ENCODE measurements at regions not wholly inside any gene's neighbourhood (a gene's known extent, or its start where the extent isn't known, plus 50 kb on each side); places are given as distances from the start of the nearest gene placed in this dataset.

DNA sequence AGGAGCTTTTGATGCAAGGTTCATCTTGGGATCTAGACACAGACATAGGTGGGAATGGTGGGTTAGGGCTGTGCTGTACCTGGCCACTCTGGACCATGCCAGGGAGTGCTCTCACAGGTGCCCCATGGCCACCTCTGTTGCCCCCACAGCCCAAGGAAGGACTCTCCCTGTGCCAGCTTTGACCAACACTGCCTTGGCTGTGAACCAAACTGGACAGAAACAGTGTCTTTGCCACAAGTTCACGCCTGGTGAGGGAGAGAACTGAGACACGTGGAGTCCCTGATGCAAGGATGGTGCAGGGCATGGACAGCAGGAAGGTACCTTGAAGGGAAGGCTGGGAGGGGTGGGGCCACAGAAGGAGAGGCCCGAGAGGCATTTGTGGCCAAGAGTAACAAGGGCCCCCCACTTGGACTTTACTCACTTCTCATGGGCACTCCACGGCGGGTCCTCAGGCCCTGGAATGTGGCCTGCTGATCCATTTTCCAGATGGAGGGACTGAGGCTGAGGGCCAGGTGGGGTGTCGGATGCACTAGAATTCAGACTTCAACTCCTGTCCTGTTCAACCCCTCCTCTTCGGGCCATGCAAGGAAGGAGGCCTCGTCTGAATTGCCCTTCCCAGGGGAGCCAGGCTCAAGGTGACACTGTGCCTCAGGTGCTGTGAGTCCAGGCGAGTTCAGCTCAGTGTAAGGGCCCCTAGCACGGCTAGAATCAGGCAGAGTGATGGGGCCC lies 103.3 kb downstream of the YTHDF1 start:
- H3K4me1 Mint-ChIP-seq = no peaks in the 10 kb centered on the region
- H3K4me3 Mint-ChIP-seq = no peak overlapping the region
- H3K27me3 Mint-ChIP-seq = peaks cover 17% of the 10 kb centered on the region
- H3K9me3 Mint-ChIP-seq = peaks cover 6% of the 10 kb centered on the region
- H3K27ac Mint-ChIP-seq = no peak overlapping the region
- H3K36me3 Mint-ChIP-seq = peaks cover 2% of the 10 kb centered on the region

DNA sequence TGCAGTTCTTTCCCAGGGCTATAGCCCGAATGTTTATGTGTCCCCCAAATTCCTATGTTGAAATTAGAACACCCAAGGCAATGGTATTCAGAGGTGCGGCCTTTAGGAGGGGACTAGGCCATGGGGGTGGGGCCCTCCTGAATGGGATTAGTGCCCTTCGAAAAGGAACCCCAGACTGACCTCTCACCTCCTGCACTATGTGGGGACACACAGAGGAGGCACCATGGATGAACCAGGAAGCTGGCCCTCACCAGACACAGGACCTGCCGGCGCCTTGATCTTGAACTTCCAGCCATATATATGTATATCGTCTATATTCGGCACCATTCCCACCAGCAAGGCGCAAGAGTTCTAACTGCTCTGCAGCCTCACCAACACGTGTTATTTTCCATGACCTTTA lies 101.5 kb upstream of the BHLHE23 start:
- Mint-ChIP-seq H3K27me3 (peaks cover 2% of the 10 kb centered on the region), H3K4me3 (no peak overlapping the region), H3K27ac (no peak overlapping the region), H3K4me1 (no peaks in the 10 kb centered on the region), H3K36me3 (peaks cover 2% of the 10 kb centered on the region), H3K9me3 (peaks cover 6% of the 10 kb centered on the region)

DNA sequence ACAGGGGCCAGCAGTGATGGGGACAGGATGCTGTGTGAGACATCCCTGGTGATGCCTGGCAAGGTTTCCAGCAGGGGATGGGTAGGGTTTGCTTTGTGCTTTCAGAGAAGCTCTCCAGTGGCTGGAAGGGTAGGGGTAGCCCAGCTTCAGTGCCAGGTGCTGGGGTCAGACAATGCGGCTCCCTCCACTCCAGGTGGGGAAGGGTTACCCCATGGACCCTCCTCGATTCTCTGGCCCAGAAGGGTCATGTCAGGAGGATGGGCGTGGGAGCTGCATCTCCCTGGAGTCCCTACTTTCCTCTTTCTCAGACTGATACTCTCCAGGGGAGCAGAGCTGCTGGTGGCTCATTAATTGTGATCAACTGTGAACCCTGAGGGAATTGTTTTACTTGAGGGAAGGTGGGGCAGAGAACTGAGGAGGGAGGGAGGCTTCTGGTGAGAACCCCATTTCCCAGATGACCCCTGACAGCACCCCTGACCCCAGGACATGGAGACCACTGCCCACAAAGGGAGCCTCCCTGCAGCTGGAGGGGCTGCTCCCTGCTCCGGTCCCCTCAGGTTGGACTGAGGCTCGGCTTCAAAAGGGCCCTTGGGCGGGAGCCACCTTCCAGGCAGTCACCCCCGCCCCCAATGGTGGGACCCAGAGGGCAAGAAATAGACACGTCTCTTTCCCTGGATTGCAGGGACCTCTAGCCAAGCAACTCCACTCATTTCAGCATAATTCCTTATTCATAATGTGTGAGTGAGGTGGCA lies 100.9 kb upstream of the BHLHE23 start:
- Mint-ChIP-seq H3K27me3 (peaks cover 2% of the 10 kb centered on the region), H3K9me3 (peaks cover 6% of the 10 kb centered on the region), H3K4me3 (no peak overlapping the region), H3K27ac (no peak overlapping the region), H3K36me3 (peaks cover 2% of the 10 kb centered on the region), H3K4me1 (no peaks in the 10 kb centered on the region)

DNA sequence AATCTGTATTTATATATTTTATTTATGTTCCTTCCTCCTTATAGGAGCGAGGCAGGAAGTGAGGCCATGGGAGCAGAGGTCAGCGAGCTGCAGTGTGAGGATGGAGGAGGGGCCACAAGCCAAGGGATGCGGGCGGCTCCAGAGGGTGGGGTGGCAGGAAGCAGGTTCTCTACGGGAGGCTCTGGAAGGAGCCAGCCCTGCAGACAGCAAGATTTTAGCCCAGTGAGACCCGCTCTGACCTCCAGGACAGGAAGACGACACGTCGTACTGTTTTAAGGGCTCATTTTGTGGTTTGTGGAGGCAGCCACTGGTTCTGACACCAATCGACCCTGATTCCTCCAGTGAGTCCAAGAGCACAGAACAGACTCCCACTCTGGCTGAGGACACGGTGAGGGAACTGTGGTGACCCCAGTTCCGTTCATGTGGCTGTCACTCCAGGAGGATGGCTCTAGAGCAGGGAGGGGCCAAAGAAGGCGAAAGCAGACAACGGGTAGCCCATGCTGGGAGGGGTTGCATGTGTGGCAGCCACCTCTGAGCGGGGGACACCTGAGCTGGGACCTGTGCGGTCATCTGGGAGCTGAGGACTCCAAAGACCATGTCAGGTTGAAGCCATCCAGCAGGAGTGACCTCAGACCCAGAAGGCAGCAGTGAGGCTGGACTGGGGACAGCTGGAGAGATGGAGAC lies 100.1 kb upstream of the BHLHE23 start:
- Mint-ChIP-seq H3K36me3 (peaks cover 1% of the 10 kb centered on the region), H3K4me3 (no peak overlapping the region), H3K27ac (no peak overlapping the region), H3K4me1 (no peaks in the 10 kb centered on the region), H3K9me3 (peaks cover 5% of the 10 kb centered on the region), H3K27me3 (no peaks in the 10 kb centered on the region)

DNA sequence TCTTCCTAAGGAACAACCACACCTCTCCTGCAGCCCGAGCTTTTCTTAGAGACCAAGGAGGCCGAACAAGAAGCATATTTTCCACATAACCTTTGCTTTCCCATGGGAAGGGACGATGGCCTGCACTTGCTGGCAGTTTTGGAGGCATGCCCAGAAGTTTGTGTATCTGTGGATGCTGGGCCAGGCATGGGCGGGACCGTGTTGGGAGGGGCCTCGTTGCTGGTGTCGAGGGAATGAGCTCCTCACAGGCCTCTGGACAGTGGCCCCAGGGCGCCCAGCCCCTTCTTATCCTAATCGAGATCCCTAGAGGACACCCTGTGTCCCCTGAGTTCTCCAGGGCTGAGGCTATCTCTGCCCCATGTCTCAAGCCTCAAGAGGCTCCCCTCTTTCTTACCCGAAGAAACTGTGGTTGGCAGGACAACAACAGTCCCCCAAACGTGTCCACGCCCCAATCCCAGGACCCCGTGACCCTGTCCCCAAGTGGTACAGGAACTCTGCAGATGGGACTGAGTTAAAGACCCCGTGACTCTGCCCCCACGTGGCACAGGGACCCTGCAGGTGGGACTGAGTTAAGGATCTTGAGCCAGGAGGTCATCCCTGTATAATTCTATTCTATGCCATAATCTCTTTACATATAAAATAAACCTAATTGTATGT lies 99.5 kb upstream of the BHLHE23 start:
- H3K9me3 Mint-ChIP-seq = no peaks in the 10 kb centered on the region
- no peak overlapping the region for H3K4me3 Mint-ChIP-seq
- no peaks in the 10 kb centered on the region for H3K27me3 Mint-ChIP-seq
- H3K36me3 Mint-ChIP-seq = no peaks in the 10 kb centered on the region
- peaks cover 4% of the 10 kb centered on the region for H3K4me1 Mint-ChIP-seq
- peak overlapping the region; percentile 76 for H3K27ac Mint-ChIP-seq

DNA sequence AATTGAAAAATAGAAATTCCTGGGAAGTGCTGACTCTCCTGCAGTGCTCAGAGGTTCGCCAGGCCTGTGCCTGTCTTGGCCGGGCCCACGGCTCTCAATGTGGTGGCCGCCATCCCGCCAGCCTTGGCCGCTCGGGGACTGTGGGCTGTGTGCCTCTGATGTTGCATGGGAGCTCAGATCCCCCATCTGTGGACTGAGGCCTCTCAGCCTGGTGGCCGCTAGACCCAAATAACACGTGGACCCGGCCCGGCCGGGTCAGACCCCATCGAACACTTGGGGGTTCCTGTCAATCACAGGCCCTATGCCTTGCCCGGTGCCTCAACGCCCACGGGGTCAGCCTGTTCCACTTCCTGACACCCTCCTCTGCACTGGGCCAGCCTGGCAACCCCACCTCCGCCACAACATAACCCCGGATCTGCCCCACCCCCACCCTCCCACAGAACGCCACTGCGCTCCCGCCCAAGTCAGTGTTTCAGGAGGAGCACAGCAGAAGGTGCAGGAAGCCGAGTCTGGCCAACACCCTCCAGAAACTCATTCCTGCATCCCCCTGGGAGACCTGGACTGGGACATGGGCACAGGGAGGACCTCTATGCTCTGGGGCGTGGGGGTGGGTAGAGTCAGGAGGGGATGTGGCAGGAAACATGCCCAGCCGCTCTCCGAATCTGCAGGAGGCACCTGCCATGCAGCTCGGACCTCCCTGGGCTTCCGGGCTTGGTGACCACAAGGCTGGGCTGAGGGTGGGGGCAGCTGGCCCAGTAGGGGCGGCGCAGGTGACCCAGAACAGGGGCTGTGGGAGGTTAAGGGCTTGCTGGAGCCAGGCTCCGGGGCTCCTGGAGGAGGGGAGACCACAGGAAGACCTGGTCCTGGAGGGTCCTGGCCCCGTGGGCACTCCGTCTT lies 98.7 kb upstream of the BHLHE23 start:
- Mint-ChIP-seq H3K27ac (no peak overlapping the region), H3K4me3 (no peak overlapping the region), H3K4me1 (peaks cover 4% of the 10 kb centered on the region), H3K9me3 (no peaks in the 10 kb centered on the region), H3K36me3 (no peaks in the 10 kb centered on the region), H3K27me3 (no peaks in the 10 kb centered on the region)

DNA sequence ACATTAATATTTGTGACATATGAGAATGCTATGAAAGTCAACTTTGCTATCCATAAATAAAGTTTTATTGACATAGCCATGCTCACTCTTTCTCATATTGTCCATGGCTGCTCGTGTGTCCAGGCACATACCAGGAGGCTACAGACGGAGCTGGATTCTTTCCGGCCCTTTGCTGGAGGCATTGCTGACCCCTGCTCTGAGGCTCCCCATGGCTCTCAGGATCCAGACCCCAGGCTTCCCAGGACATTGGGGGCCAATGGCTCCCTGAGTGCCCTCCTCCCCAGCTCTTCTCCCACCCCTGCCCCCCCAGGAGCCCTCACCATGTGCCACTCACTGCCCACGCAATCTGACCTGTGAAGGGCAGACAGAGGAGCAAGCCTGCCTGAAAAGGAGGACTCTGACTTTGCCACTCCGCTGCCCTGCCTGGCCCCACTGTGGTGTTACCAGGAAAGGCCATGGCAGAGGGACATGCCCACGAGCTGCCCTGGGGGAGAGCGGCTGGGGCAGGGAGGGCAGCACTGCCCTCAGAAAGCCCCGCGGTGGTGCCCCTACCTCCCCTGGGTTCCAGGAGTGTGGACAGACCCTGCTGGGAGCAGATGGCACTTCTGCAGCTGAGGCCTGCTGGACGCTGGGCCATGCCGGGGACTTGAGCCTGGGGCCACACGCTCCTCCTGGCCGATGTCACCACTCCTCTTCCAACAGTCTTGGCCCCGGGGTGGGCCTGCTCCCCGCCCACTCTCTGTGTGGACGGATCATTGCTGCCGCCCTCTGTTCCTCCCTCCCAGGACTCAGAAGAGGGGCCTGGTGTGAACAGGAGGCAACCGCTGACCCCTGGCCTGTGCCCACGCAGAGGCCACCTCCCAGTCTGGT lies 97.8 kb upstream of the BHLHE23 start:
- Mint-ChIP-seq H3K4me3 (peak overlapping the region; percentile 20), H3K27ac (no peak overlapping the region)

DNA sequence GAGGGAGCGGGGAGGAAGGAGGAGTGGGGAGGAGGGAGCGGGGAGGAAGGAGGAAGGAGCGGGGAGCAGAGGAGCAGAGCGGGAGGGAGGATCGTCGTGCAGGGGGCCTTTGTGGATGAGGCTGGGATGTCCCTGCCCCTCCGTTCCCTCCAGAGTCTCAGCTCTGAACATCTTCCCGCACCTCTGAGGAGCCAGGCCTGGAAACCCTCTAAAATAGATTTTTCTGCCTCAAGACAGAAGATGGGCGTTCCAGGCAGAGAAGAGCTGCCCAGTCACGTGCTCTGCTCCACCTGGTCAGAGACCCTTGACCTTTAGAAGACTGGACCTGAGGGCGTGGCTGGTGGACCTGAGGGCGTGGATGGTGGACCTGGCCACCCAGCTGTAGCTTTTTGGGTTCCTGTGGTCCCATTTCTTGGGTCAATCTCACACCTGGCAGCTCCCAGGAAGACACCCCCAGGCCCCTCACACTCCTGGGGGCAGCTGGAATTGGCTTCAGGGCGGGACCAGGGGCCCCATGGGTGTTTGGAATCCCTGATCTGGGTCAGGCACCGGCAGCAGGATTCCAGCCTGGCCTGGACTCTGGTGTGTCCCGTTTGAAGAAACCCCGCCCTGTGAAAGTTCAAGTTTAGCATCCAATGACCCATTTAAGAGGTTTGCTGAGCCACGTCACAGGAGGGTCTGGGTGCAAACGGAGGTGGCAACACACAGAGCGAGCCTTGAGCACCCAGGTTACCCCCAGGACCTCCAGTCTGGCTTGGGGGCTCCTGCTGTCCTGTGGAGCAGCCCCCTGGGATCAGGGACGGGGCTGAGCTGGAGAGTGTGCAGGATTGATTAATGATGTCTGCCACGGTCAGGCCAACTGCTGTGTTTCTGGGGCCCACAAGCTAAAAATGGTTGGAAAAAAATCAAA lies 96.9 kb upstream of the BHLHE23 start:
- H3K4me3 Mint-ChIP-seq = peak overlapping the region; percentile 20
- no peaks in the 10 kb centered on the region for H3K36me3 Mint-ChIP-seq
- no peaks in the 10 kb centered on the region for H3K9me3 Mint-ChIP-seq
- no peaks in the 10 kb centered on the region for H3K27me3 Mint-ChIP-seq
- peaks cover 4% of the 10 kb centered on the region for H3K4me1 Mint-ChIP-seq
- H3K27ac Mint-ChIP-seq = no peak overlapping the region

More for the DNA sequence above, 97.8 kb upstream of the BHLHE23 start:
- Mint-ChIP-seq H3K4me1 (peaks cover 4% of the 10 kb centered on the region), H3K27me3 (no peaks in the 10 kb centered on the region), H3K9me3 (no peaks in the 10 kb centered on the region), H3K36me3 (no peaks in the 10 kb centered on the region)

DNA sequence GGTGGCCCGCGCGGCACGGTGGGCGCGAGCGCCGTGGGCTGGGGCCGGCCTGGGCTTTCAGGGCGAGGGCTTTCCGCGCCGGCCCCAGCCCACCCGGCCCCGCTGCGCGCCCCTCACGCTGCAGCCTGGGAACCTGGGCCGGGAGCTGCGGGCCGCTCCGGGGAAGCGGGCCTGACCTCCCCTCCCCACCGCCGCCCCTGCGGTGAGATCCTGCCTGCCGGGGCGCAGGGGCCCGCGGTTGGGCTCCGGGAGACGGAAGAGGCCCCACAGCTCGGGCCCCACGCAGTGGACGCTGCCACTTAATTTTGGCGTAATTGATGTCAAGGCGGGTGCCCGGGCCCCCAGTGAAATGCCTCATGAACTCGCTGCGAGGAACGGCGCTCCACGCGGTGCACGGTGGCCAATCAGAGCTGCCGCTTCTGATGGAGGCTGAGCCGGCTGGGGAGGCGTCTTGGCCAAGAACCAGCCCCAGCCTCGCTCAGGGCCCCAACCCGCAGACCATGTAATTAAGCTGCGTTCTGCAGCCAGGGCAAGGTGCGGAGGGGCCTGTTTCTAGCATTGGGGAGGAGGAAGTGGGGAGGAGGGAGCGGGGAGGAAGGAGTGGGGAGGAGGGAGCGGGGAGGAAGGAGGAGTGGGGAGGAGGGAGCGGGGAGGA lies 96.1 kb upstream of the BHLHE23 start:
- Mint-ChIP-seq H3K4me3 (peak overlapping the region; percentile 89), H3K36me3 (no peaks in the 10 kb centered on the region), H3K4me1 (peaks cover 4% of the 10 kb centered on the region), H3K27me3 (no peaks in the 10 kb centered on the region), H3K9me3 (no peaks in the 10 kb centered on the region), H3K27ac (peak overlapping the region; percentile 95)

DNA sequence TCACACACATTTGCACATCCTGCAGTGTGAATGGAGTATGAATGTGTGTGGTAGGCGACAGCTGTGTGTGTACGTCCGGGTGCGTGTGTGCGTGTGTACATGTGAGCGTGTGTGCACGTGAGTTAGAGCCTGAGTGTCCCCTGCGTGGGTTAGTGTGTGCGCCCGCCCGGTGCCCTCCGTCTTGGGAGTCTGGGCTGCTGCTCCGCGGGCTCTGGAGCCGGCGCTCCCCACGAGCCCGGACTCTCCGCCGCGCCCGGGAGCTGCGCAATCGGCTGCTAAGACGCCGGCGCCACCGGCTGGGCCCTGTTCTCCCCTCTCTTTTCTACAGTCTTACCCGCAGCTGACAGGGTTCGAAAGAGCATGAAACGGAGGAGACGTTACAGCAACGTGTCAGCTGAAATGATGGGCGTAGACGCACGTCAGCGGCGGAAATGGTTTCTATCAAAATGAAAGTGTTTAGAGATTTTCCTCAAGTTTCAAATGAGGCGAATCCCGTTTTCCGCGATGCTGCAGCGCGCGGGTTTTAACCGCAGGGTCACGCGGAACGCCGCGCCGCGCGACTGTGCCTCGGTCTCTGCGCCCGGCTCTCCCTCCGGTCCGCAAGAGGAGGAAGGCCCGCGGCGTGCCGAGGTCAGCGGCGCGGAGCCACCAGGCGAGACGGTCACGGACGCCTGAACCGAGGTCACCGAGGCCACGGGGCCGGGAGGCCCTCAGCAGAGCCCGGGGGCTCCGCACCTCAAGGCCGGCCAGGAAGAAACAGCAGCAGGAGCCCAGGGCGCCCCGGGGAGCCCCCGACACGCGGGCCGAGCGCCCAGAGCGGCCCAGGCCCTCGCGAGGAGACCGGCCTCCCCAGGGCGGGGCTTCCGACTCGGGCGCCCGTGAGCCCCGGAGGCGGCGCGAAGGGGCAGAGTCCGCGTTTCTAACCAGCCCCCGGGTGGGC lies 95.3 kb upstream of the BHLHE23 start:
- peak overlapping the region; percentile 97 for H3K27ac Mint-ChIP-seq
- peaks cover 4% of the 10 kb centered on the region for H3K4me1 Mint-ChIP-seq
- no peaks in the 10 kb centered on the region for H3K27me3 Mint-ChIP-seq
- peak overlapping the region; percentile 87 for H3K4me3 Mint-ChIP-seq
- no peaks in the 10 kb centered on the region for H3K9me3 Mint-ChIP-seq
- no peaks in the 10 kb centered on the region for H3K36me3 Mint-ChIP-seq

DNA sequence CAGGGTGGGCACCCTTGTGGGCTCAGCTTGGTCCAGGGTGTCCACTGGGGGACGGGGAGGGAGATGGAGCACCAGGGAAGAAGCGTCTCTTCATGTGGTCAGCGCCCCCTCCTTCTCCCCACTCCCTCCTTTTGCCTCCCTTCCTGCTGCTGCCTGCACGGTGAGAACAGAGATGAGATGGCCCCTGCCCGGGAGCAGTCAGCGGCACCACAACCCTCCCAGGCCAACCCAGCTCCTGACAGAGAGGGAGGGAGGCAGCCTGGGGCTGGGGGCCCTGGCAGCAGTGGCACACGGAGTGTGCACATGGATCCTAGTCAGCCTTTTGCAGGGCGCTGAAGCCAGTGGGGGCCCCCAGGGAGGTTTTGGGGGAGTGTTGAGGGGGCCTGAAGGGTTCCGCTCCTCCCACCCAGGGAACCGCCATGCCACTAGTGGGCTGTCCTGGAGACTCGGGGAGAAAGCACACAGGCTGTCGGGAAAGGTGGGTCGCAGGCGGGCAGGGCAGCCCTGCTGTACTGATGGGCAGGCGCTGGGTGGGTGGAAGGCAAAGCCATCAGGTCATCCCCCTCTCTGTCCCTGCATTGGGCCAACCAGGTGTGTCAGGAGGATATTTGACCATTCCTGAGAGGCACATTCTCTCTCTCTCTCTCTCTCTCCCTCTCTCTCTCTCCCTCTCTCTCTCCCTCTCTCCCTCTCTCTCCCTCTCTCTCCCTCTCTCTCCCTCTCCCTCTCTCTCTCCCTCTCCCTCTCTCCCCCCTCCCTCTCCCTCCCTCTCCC lies 94.3 kb upstream of the BHLHE23 start:
- no peaks in the 10 kb centered on the region for H3K36me3 Mint-ChIP-seq
- H3K4me1 Mint-ChIP-seq = peaks cover 4% of the 10 kb centered on the region
- H3K4me3 Mint-ChIP-seq = peak overlapping the region; percentile 87
- H3K27me3 Mint-ChIP-seq = no peaks in the 10 kb centered on the region
- no peak overlapping the region for H3K27ac Mint-ChIP-seq
- H3K9me3 Mint-ChIP-seq = no peaks in the 10 kb centered on the region
